Heart left ventricle (tissue), 13 donors: ENCODE measurements at regions not wholly inside any gene's neighbourhood (a gene's known extent, or its start where the extent isn't known, plus 50 kb on each side); places are given as distances from the start of the nearest gene placed in this dataset.

Experiments used
- CTCF ChIP-seq, 12 donors: fragments of 200-600 bp; sonication (generic) in 4 of 12; IDR thresholded peaks; one replicate each; pipeline versions ENCODE4 v1.5.0 to v1.8.0; 2018 to 2022; ENCODE audit warnings: antibody characterized with exemption in 12 of 12, mild to moderate bottlenecking in 5 of 12
- POLR2A ChIP-seq, 2 donors: fragments of 450-650 bp; IDR thresholded peaks; one replicate each; pipeline ENCODE4 v1.6.1; 2017; ENCODE audit warnings: antibody characterized with exemption in 2 of 2, mild to moderate bottlenecking in 2 of 2, moderate library complexity in 2 of 2
- donor health status: ischemic (EF 13 %, LVEDD 7.1; RV severe dilation, severe dysfunction).
- donor health status: DM: no; HTN: yes; CAD: no.
- donor health status: DM: no; HTN: no; CAD: no.
- donor health status: ischemic (EF 25% LVEDD 6.9; RV normal size, moderate dysfunction).
- donor health status: ischemic (EF 25% LVEDD 5.7; RV mildly dilated, moderate dysfunction).
- donor health status: ischemic (EF 35%, LVEDD 5.7; RV mildly dilated, moderate dysfunction).
- donor health status: nonischemic (EF 11% LVEDD 7.7; RV severe dilation, severe dysfunction).
- donor health status: DM: yes; HTN: yes; CAD: no.
- donor health status: PGD.
- donor health status: ischemic (EF 29% LVEDD 5.4; RV normal size, mild dysfunction).
- donor health status: nonischemic (EF 23%, LVEDD 6.1; RV moderate dilation, normal function).

GRCh38 chr1:219788700-219789099, 139.7 kb downstream of the SLC30A10 start:
- TF ChIP-seq CTCF (IDR thresholded peaks at IDR 0.05) (no peak), POLR2A (IDR thresholded peaks at IDR 0.05) (no peak)
